Smooth muscle cell (in vitro differentiated cells): ENCODE measurements at regions not wholly inside any gene's neighbourhood (a gene's known extent, or its start where the extent isn't known, plus 50 kb on each side); places are given as distances from the start of the nearest gene placed in this dataset.

Source experiments
- DNase-seq: peaks from one replicate; lab custom pipeline; 2025; ENCODE audit not compliant: unreplicated experiment; lab: John Stamatoyannopoulos, UW
- H2AFZ ChIP-seq: fragments of 200-600 bp; sonication (generic); 2 replicates; pipeline ENCODE4 v1.6.0; 2016; ENCODE audit warnings: antibody characterized with exemption, low read depth, mild to moderate bottlenecking
- H3F3A ChIP-seq: fragments of 200-600 bp; sonication (generic); 2 replicates; pipeline ENCODE4 v1.6.0; 2017; ENCODE audit warnings: antibody characterized with exemption, low read depth
- H3K27ac ChIP-seq: fragments of 200-600 bp; sonication (generic); 2 replicates; pipeline ENCODE4 v1.5.1; 2016; ENCODE audit warnings: low read depth, mild to moderate bottlenecking
- H3K27me3 ChIP-seq: fragments of 200-600 bp; sonication (generic); 2 replicates; pipeline ENCODE4 v1.6.1; 2016; ENCODE audit warnings: low read depth, mild to moderate bottlenecking
- H3K36me3 ChIP-seq: fragments of 200-600 bp; sonication (generic); 2 replicates; pipeline ENCODE4 v1.5.1; 2016; ENCODE audit warnings: low read depth
- H3K4me1 ChIP-seq: fragments of 200-600 bp; sonication (generic); 2 replicates; pipeline ENCODE4 v1.5.1; 2016; ENCODE audit warnings: low read depth
- H3K4me2 ChIP-seq: fragments of 200-600 bp; sonication (generic); 2 replicates; pipeline ENCODE4 v1.6.0; 2016; ENCODE audit warnings: mild to moderate bottlenecking
- H3K4me3 ChIP-seq: fragments of 200-600 bp; sonication (generic); 2 replicates; pipeline ENCODE4 v1.5.1; 2016; ENCODE audit warnings: mild to moderate bottlenecking
- H3K79me2 ChIP-seq: fragments of 200-600 bp; sonication (generic); 2 replicates; pipeline ENCODE4 v1.6.0; 2016; ENCODE audit warnings: low read depth, mild to moderate bottlenecking
- H3K9ac ChIP-seq: fragments of 200-600 bp; sonication (generic); 2 replicates; pipeline ENCODE4 v1.6.0; 2016; ENCODE audit warnings: low read depth
- H3K9me3 ChIP-seq: fragments of 200-600 bp; sonication (generic); replicated peaks from 2 replicates; pipeline ENCODE4 v1.5.1; 2016; ENCODE audit warnings: low read depth
- H4K20me1 ChIP-seq: fragments of 200-600 bp; sonication (generic); 2 replicates; pipeline ENCODE4 v1.6.0; 2016; ENCODE audit warnings: low read depth
- WGBS: methylation state at CpG from one replicate; pipeline ENCODE4 v1.1.7; 2016; ENCODE audit warnings: low lambda C conversion rate; 5-methylcytosine and 5-hydroxymethylcytosine counted together
- TF ChIP-seq, protein P1 (sequence below): fragments of 200-600 bp; sonication (generic); IDR thresholded peaks from 2 replicates; pipeline ENCODE4 v1.5.1; 2017; ENCODE audit warnings: borderline replicate concordance, mild to moderate bottlenecking, antibody characterized with exemption; ENCODE audit not compliant: insufficient read depth, poor library complexity, severe bottlenecking

DNA sequence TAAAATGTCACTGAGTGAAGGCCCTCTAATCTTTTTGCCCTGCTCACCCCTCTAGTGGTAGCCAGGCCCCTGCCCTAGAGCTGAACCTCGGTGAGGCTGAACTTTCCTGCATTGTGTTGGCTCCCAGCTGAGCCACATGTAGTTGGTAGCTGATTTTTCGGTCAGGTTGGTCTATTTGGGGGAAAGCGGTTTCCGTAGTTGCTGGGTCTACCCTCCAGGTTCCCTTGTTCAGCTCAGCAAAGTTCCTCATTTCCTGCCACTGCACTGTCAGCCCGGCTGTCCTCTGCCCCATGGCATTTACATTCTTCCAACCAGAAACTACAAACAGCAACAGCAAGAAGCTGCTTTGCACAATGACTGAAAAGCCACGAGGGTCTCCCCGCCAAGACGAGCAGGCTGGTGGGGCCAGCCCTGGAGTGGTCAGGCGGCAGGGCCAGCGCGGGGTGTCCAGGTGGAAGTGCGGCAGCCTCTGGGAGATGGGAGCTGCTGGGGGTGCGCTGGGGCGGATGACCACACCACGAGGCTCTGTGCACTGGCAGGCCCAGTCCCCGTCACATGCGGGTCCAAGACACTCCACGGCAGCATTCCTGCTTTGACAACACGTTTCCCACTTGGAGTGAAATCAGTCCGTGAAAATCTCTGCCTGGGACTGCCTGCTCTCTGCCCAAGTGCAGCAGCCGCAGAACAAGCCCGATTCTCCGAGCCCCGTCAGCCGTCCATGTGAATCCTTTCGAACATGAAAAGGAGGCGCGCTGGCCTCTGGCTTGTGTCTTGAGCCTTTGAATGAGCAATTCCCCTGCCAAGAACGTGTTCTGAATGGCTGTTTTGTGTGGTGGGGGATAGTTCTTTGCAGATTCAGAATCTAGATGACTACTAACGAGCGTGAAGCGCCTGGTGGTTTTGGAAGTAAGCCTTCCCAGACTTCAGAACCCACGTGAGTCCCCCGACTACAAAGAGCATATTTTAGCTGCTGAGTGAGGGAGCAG, 159.4 kb downstream of the ASB1 start:
- TF ChIP-seq, protein P1, sequence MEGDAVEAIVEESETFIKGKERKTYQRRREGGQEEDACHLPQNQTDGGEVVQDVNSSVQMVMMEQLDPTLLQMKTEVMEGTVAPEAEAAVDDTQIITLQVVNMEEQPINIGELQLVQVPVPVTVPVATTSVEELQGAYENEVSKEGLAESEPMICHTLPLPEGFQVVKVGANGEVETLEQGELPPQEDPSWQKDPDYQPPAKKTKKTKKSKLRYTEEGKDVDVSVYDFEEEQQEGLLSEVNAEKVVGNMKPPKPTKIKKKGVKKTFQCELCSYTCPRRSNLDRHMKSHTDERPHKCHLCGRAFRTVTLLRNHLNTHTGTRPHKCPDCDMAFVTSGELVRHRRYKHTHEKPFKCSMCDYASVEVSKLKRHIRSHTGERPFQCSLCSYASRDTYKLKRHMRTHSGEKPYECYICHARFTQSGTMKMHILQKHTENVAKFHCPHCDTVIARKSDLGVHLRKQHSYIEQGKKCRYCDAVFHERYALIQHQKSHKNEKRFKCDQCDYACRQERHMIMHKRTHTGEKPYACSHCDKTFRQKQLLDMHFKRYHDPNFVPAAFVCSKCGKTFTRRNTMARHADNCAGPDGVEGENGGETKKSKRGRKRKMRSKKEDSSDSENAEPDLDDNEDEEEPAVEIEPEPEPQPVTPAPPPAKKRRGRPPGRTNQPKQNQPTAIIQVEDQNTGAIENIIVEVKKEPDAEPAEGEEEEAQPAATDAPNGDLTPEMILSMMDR = no peak

DNA sequence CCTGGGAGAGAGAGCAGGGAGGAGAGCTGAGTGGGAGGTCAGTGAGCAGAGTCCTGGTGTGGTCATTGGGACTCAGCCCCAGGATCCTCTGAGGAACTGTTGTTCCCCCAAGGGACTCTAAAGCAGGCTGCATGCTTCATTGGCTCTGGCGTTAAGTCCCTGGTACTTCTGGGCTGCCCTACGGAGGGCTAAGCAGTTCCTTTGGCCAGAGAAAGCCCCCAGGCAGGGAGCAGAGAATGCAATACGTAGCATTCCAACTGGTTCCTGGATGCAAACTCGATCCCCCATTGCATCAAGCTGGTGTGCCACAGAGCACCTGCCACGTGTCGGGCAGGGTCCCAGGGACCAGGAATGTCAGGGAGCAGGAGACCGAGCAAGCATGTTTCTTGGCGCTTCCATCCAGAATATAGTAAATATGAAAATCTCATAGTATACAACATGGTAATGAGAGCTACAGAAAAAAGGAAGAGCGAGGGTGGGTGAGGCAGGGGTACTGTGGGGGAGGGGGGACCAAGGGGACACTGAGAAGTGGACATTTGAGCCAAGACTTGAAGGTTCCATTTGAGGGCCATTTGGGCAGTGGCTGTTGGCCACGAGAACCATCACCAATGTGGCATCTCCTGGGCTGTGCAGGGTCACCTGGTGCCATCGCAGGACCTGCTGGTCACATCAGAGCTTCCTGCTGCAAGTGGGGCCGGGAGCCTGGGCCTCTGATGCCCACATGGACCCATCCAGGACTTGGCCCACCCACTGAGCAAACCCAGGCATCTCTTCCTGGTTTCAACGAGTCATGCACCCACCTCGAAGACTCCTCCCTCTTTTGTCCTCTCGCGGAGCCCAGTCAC, 160.4 kb downstream of the ASB1 start:
- DNase-seq = no peak

More for the DNA sequence above, 159.4 kb downstream of the ASB1 start:
- Histone ChIP-seq H3K4me3 (no peak overlapping the region), H3K4me1 (no peaks in the 10 kb centered on the region), H3K27ac (no peak overlapping the region), H3K79me2 (no peaks in the 10 kb centered on the region), H3F3A (no peaks in the 10 kb centered on the region), H3K36me3 (no peaks in the 10 kb centered on the region), H3K9ac (no peak overlapping the region), H3K27me3 (no peaks in the 10 kb centered on the region), H2AFZ (no peak overlapping the region), H3K4me2 (no peak overlapping the region), H3K9me3 (no peaks in the 10 kb centered on the region), H4K20me1 (no peaks in the 10 kb centered on the region)
- WGBS = 90% methylated on average over 33 of the region's 34 CpGs
- DNase-seq = no peak

GRCh38 chr2:238587776-238588660, 161.3 kb downstream of the ASB1 start:
- no peaks in the 10 kb centered on the region for H3K36me3 ChIP-seq
- H3K9ac ChIP-seq = no peak overlapping the region
- H2AFZ ChIP-seq = no peak overlapping the region
- no peak for DNase-seq
- H3F3A ChIP-seq = no peaks in the 10 kb centered on the region
- H3K9me3 ChIP-seq = no peaks in the 10 kb centered on the region
- H3K27ac ChIP-seq = no peak overlapping the region
- H3K4me1 ChIP-seq = no peaks in the 10 kb centered on the region
- H4K20me1 ChIP-seq = no peaks in the 10 kb centered on the region
- no peaks in the 10 kb centered on the region for H3K79me2 ChIP-seq
- no peak overlapping the region for H3K4me3 ChIP-seq
- no peak overlapping the region for H3K4me2 ChIP-seq
- H3K27me3 ChIP-seq = no peaks in the 10 kb centered on the region
- WGBS = 84% methylated on average over 12 of the region's 12 CpGs
- TF ChIP-seq, protein P1 = no peak

More for the DNA sequence above, 160.4 kb downstream of the ASB1 start:
- no peaks in the 10 kb centered on the region for H3K9me3 ChIP-seq
- WGBS = 89% methylated on average over 14 of the region's 16 CpGs
- no peak overlapping the region for H2AFZ ChIP-seq
- no peak overlapping the region for H3K27ac ChIP-seq
- TF ChIP-seq, protein P1 = no peak
- no peaks in the 10 kb centered on the region for H3K36me3 ChIP-seq
- no peaks in the 10 kb centered on the region for H3K27me3 ChIP-seq
- H3K4me1 ChIP-seq = no peaks in the 10 kb centered on the region
- no peak overlapping the region for H3K4me3 ChIP-seq
- H3F3A ChIP-seq = no peaks in the 10 kb centered on the region
- H3K79me2 ChIP-seq = no peaks in the 10 kb centered on the region
- H3K9ac ChIP-seq = no peak overlapping the region
- no peak overlapping the region for H3K4me2 ChIP-seq
- no peaks in the 10 kb centered on the region for H4K20me1 ChIP-seq
